Chondrocyte (in vitro differentiated cells): ENCODE measurements at regions not wholly inside any gene's neighbourhood (a gene's known extent, or its start where the extent isn't known, plus 50 kb on each side); places are given as distances from the start of the nearest gene placed in this dataset.

Experiments used
- DNase-seq: peaks from one replicate; pipeline ENCODE4 v3.0.0; 2021; ENCODE audit warnings: mixed read lengths, low spot score
- H3K27ac Mint-ChIP-seq: one replicate; pipeline ENCODE4 v1.8.0; 2021; ENCODE audit warnings: mild to moderate bottlenecking, moderate library complexity, mixed read lengths; ENCODE audit not compliant: unreplicated experiment
- H3K27me3 Mint-ChIP-seq: 2 replicates; pipeline ENCODE4 v1.8.0; 2021; ENCODE audit warnings: low read depth, mixed read lengths
- H3K36me3 Mint-ChIP-seq: 2 replicates; pipeline ENCODE4 v1.8.0; 2021; ENCODE audit warnings: low read depth, mixed read lengths
- H3K4me1 Mint-ChIP-seq: 2 replicates; pipeline ENCODE4 v1.8.0; 2021; ENCODE audit warnings: low read depth, mild to moderate bottlenecking, mixed read lengths
- H3K4me3 Mint-ChIP-seq: one replicate; pipeline ENCODE4 v1.8.0; 2021; ENCODE audit warnings: mild to moderate bottlenecking, moderate library complexity, mixed read lengths; ENCODE audit not compliant: unreplicated experiment
- H3K9me3 Mint-ChIP-seq: 2 replicates; pipeline ENCODE4 v1.8.0; 2021; ENCODE audit warnings: low read depth, mixed read lengths
- CTCF ChIP-seq: fragments of 200-600 bp; sonication (generic); IDR thresholded peaks from 2 replicates; pipeline ENCODE4 v1.5.0; 2021; ENCODE audit warnings: antibody characterized with exemption, mild to moderate bottlenecking, moderate library complexity

DNA sequence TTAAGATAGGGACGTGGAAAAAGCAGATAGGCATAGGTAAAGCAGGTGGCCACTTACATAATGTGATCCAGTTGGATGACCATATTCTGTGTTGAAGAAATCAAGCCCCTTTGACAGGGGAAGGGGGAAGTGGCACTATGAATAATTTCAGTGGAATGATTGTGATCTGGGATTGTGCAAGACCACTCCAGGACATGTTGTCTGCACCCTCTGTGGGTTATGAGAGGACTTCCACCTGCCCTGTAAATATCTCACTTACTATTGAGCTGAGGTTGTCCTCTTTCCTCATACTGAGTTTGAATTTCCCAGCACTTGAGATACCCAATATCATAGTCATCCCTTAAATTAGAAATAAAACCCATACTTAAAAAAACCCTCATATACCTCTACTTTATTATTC lies 220.7 kb downstream of the IRS1 start:
- no peak overlapping the region for H3K27ac Mint-ChIP-seq
- H3K4me3 Mint-ChIP-seq, result no peak overlapping the region
- H3K9me3 Mint-ChIP-seq, result peaks cover 4% of the 10 kb centered on the region
- TF ChIP-seq CTCF, result no peak
- no peak for DNase-seq
- no peaks in the 10 kb centered on the region for H3K27me3 Mint-ChIP-seq
- peaks cover 35% of the 10 kb centered on the region for H3K4me1 Mint-ChIP-seq
- no peaks in the 10 kb centered on the region for H3K36me3 Mint-ChIP-seq

- peaks cover 4% of the 10 kb centered on the region for H3K9me3 Mint-ChIP-seq
Observed at GRCh38 chr2:226578373-226578772, 221.2 kb downstream of the IRS1 start.

DNA sequence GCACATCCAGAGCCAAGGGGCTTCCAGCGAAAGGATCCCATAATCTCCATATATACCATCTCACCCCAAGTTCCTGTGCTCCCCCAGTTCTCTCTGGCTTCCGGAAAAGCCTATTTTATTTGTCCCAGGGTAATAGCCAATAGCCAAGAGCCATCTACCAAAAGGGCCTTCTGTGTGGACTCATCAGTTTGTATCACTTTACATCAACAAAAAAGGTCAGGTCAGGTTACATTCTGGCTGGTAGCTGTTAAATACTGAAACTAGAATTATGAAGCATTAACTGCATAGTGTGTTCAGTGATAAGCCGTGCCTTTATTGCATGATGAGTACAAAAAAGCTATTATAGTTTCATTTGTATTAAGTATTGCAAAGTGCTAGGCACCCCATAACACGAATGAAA lies 223.7 kb downstream of the IRS1 start:
- TF ChIP-seq CTCF, result no peak
- H3K4me3 Mint-ChIP-seq, result no peak overlapping the region
- no peak for DNase-seq
- no peaks in the 10 kb centered on the region for H3K36me3 Mint-ChIP-seq
- no peaks in the 10 kb centered on the region for H3K27me3 Mint-ChIP-seq
- H3K27ac Mint-ChIP-seq, result no peak overlapping the region
- peaks cover 11% of the 10 kb centered on the region for H3K4me1 Mint-ChIP-seq
- H3K9me3 Mint-ChIP-seq, result peaks cover 2% of the 10 kb centered on the region

More at GRCh38 chr2:226578373-226578772, 221.2 kb downstream of the IRS1 start:
- Mint-ChIP-seq H3K4me3 (no peak overlapping the region), H3K27me3 (no peaks in the 10 kb centered on the region), H3K36me3 (no peaks in the 10 kb centered on the region), H3K4me1 (peaks cover 30% of the 10 kb centered on the region), H3K27ac (no peak overlapping the region)
- DNase-seq, result no peak
- no peak for TF ChIP-seq CTCF

DNA sequence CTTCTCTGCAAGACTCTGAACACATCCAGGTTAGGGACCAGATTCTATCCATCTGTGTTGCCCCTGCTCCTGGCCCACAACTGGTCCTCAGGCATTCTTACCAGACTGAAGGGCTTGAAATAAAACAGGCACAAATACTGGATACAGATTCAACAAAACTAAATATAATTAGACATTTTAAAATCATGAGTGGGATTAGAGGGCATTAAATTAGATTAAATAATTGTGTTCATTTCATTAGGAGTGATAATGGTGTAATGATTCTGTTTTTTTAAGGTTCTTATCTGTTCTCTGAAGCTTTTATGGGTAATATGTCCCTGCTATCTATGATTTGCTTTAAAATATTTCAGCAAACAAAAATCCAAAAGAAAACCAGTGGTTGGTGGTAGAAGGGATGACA lies 226.5 kb downstream of the IRS1 start:
- Mint-ChIP-seq H3K4me3 (no peak overlapping the region), H3K27me3 (no peaks in the 10 kb centered on the region), H3K9me3 (peaks cover 2% of the 10 kb centered on the region), H3K27ac (no peak overlapping the region), H3K4me1 (no peaks in the 10 kb centered on the region), H3K36me3 (no peaks in the 10 kb centered on the region)
- TF ChIP-seq CTCF, result no peak
- DNase-seq, result no peak

GRCh38 chr2:226564667-226565066 lies 235.0 kb downstream of the IRS1 start:
- no peaks in the 10 kb centered on the region for H3K36me3 Mint-ChIP-seq
- H3K27ac Mint-ChIP-seq, result no peak overlapping the region
- no peaks in the 10 kb centered on the region for H3K9me3 Mint-ChIP-seq
- DNase-seq, result no peak
- no peak overlapping the region for H3K4me3 Mint-ChIP-seq
- H3K4me1 Mint-ChIP-seq, result peaks cover 3% of the 10 kb centered on the region
- H3K27me3 Mint-ChIP-seq, result no peaks in the 10 kb centered on the region
- TF ChIP-seq CTCF, result no peak
